Trophoblast cell (in vitro differentiated cells and primary cell): ENCODE measurements at regions not wholly inside any gene's neighbourhood (a gene's known extent, or its start where the extent isn't known, plus 50 kb on each side); places are given as distances from the start of the nearest gene placed in this dataset.
"Not testable (repeated sequence)": the region's sequence is repeated elsewhere in the genome, so short reads cannot be mapped to it uniquely, and the experiment has no call there.

Experiments used
- DNase-seq, 2 donors: peaks; one replicate each; pipeline ENCODE4 v3.0.0-alpha.2; 2016
- H2AFZ ChIP-seq: 2 replicates; pipeline ENCODE4 v1.6.1; 2013; ENCODE audit warnings: low read length, moderate library complexity, mild to moderate bottlenecking; ENCODE audit not compliant: insufficient read depth, poor library complexity
- H2AK5ac ChIP-seq: 2 replicates; pipeline ENCODE4 v1.6.1; 2013; ENCODE audit warnings: mild to moderate bottlenecking, low read length
- H2BK120ac ChIP-seq: 2 replicates; pipeline ENCODE4 v1.6.1; 2013; ENCODE audit warnings: low read length, mild to moderate bottlenecking, moderate library complexity; ENCODE audit not compliant: insufficient read depth, poor library complexity
- H2BK12ac ChIP-seq: 2 replicates; pipeline ENCODE4 v1.6.1; 2013; ENCODE audit warnings: mild to moderate bottlenecking, low read length, moderate library complexity
- H2BK5ac ChIP-seq: 2 replicates; pipeline ENCODE4 v1.6.1; 2013; ENCODE audit warnings: low read length, low read depth, moderate library complexity, mild to moderate bottlenecking; ENCODE audit not compliant: poor library complexity
- H3K14ac ChIP-seq: 2 replicates; pipeline ENCODE4 v1.6.1; 2013; ENCODE audit warnings: mild to moderate bottlenecking, low read length
- H3K18ac ChIP-seq: 2 replicates; pipeline ENCODE4 v1.6.1; 2013; ENCODE audit warnings: mild to moderate bottlenecking, low read length
- H3K23ac ChIP-seq: 2 replicates; pipeline ENCODE4 v1.6.1; 2013; ENCODE audit warnings: low read length
- H3K27ac ChIP-seq: 2 replicates; pipeline ENCODE4 v1.5.1; 2013; ENCODE audit warnings: low read depth, mild to moderate bottlenecking, inconsistent platforms, low read length, moderate library complexity
- H3K27me3 ChIP-seq: 2 replicates; pipeline ENCODE4 v1.6.1; 2013; ENCODE audit warnings: inconsistent platforms, mild to moderate bottlenecking, low read length, moderate library complexity; ENCODE audit not compliant: insufficient read depth
- H3K36me3 ChIP-seq, 2 experiments: 1 replicate in 1 of 2; 2 replicates in 1 of 2; pipeline ENCODE4 v1.6.1; 2013; ENCODE audit warnings: low read length in 2 of 2, mild to moderate bottlenecking in 2 of 2, moderate library complexity in 1 of 2; ENCODE audit not compliant: insufficient read depth in 2 of 2, control insufficient read depth in 1 of 2
- H3K4ac ChIP-seq: 2 replicates; pipeline ENCODE4 v1.6.1; 2013; ENCODE audit warnings: low read depth, mild to moderate bottlenecking, low read length, moderate library complexity
- H3K4me1 ChIP-seq, 2 experiments: 1 replicate in 1 of 2; 2 replicates in 1 of 2; pipeline ENCODE4 v1.6.1; 2013; ENCODE audit warnings: low read length in 2 of 2, mild to moderate bottlenecking in 2 of 2, moderate library complexity in 1 of 2; ENCODE audit not compliant: insufficient read depth in 2 of 2, control insufficient read depth in 1 of 2
- H3K4me2 ChIP-seq: 2 replicates; pipeline ENCODE4 v1.6.1; 2013; ENCODE audit warnings: inconsistent platforms, mild to moderate bottlenecking, low read length, moderate library complexity
- H3K4me3 ChIP-seq: 2 replicates; pipeline ENCODE4 v1.5.1; 2013; ENCODE audit warnings: mild to moderate bottlenecking, low read depth, low read length, inconsistent platforms
- H3K79me1 ChIP-seq: one replicate; pipeline ENCODE4 v1.6.1; 2013; ENCODE audit warnings: low read length
- H3K79me2 ChIP-seq: 2 replicates; pipeline ENCODE4 v1.6.1; 2013; ENCODE audit warnings: low read length, mild to moderate bottlenecking; ENCODE audit not compliant: control insufficient read depth, insufficient read depth, poor library complexity
- H3K9ac ChIP-seq: 2 replicates; pipeline ENCODE4 v1.6.1; 2013; ENCODE audit warnings: mild to moderate bottlenecking, low read length
- H3K9me3 ChIP-seq: 2 replicates; pipeline ENCODE4 v1.6.1; 2013; ENCODE audit warnings: low read depth, mild to moderate bottlenecking, control low read depth, inconsistent platforms, low read length; ENCODE audit not compliant: insufficient read depth
- H4K12ac ChIP-seq: 2 replicates; pipeline ENCODE4 v1.6.1; 2013; ENCODE audit warnings: low read depth, mild to moderate bottlenecking, low read length, moderate library complexity
- H4K8ac ChIP-seq: 2 replicates; pipeline ENCODE4 v1.6.1; 2013; ENCODE audit warnings: low read depth, mild to moderate bottlenecking, low read length, moderate library complexity
- H4K91ac ChIP-seq: one replicate; pipeline ENCODE4 v1.6.1; 2013; ENCODE audit warnings: low read depth, mild to moderate bottlenecking, low read length, moderate library complexity
- WGBS: extraction: QIAGEN DNeasy Blood & Tissue Kit; methylation state at CpG from one replicate; pipeline ENCODE4 v1.1.7; 2013; ENCODE audit warnings: missing lambda C conversion rate; ENCODE audit not compliant: insufficient read length, insufficient coverage; ENCODE audit errors: extremely low coverage; 5-methylcytosine and 5-hydroxymethylcytosine counted together

- H3K9ac ChIP-seq, H3K18ac ChIP-seq, H2BK5ac ChIP-seq, H3K27ac ChIP-seq, H3K4me2 ChIP-seq, H3K4me1 ChIP-seq, H4K12ac ChIP-seq, H2BK12ac ChIP-seq, H4K8ac ChIP-seq, H2AFZ ChIP-seq, H3K4ac ChIP-seq, H3K9me3 ChIP-seq, H3K79me1 ChIP-seq, DNase-seq, H3K79me2 ChIP-seq, H3K27me3 ChIP-seq, H2BK120ac ChIP-seq, H2AK5ac ChIP-seq, H3K36me3 ChIP-seq, H4K91ac ChIP-seq, H3K14ac ChIP-seq, H3K4me3 ChIP-seq, H3K23ac ChIP-seq: not testable (repeated sequence)
- no CpG with 5 or more reads among the region's 6 CpGs for WGBS
Observed at GRCh38 chr6:86283596-86283995, 640.9 kb upstream of the SYNCRIP start.

GRCh38 chr6:86276056-86276455 is 633.4 kb upstream of the SYNCRIP start:
- no peak overlapping the region for H2BK12ac ChIP-seq
- no CpG with 5 or more reads among the region's 5 CpGs for WGBS
- no peak overlapping the region for H4K91ac ChIP-seq
- H3K4me1 ChIP-seq, result no peaks in the 10 kb centered on the region
- H2BK5ac ChIP-seq, result no peak overlapping the region
- no peaks in the 10 kb centered on the region for H3K36me3 ChIP-seq
- H4K12ac ChIP-seq, result no peak overlapping the region
- H3K18ac ChIP-seq, result no peak overlapping the region
- H3K4me3 ChIP-seq, result no peak overlapping the region
- no peak overlapping the region for H3K14ac ChIP-seq
- no peak overlapping the region for H3K9ac ChIP-seq
- no peak overlapping the region for H2BK120ac ChIP-seq
- H3K9me3 ChIP-seq, result peaks cover 5% of the 10 kb centered on the region
- H2AFZ ChIP-seq, result no peak overlapping the region
- H2AK5ac ChIP-seq, result no peak overlapping the region
- no peak overlapping the region for H3K4ac ChIP-seq
- H3K79me1 ChIP-seq, result no peaks in the 10 kb centered on the region
- H3K23ac ChIP-seq, result no peak overlapping the region
- no peaks in the 10 kb centered on the region for H3K27me3 ChIP-seq
- H3K27ac ChIP-seq, result no peak overlapping the region
- DNase-seq, result peak in 1 of 2 donors; percentile 56
- H4K8ac ChIP-seq, result no peak overlapping the region
- H3K4me2 ChIP-seq, result no peak overlapping the region
- H3K79me2 ChIP-seq, result no peaks in the 10 kb centered on the region

- no peaks in the 10 kb centered on the region for H3K79me1 ChIP-seq
- no peak overlapping the region for H2AFZ ChIP-seq
- H4K91ac ChIP-seq, result no peak overlapping the region
- H2BK5ac ChIP-seq, result no peak overlapping the region
- WGBS, result no CpG with 5 or more reads among the region's 2 CpGs
- no peak overlapping the region for H3K18ac ChIP-seq
- H3K27ac ChIP-seq, result no peak overlapping the region
- no peaks in the 10 kb centered on the region for H3K4me1 ChIP-seq
- H2BK120ac ChIP-seq, result no peak overlapping the region
- no peak overlapping the region for H3K23ac ChIP-seq
- H3K4me2 ChIP-seq, result no peak overlapping the region
- H3K4me3 ChIP-seq, result no peak overlapping the region
- H4K12ac ChIP-seq, result no peak overlapping the region
- H2AK5ac ChIP-seq, result no peak overlapping the region
- H2BK12ac ChIP-seq, result no peak overlapping the region
- no peak overlapping the region for H4K8ac ChIP-seq
- H3K9me3 ChIP-seq, result peaks cover 5% of the 10 kb centered on the region
- no peak for DNase-seq
- H3K27me3 ChIP-seq, result no peaks in the 10 kb centered on the region
- no peak overlapping the region for H3K9ac ChIP-seq
- no peak overlapping the region for H3K14ac ChIP-seq
- no peaks in the 10 kb centered on the region for H3K79me2 ChIP-seq
- no peaks in the 10 kb centered on the region for H3K36me3 ChIP-seq
- no peak overlapping the region for H3K4ac ChIP-seq
Observed at GRCh38 chr6:86273936-86274335, 631.2 kb upstream of the SYNCRIP start.

DNA sequence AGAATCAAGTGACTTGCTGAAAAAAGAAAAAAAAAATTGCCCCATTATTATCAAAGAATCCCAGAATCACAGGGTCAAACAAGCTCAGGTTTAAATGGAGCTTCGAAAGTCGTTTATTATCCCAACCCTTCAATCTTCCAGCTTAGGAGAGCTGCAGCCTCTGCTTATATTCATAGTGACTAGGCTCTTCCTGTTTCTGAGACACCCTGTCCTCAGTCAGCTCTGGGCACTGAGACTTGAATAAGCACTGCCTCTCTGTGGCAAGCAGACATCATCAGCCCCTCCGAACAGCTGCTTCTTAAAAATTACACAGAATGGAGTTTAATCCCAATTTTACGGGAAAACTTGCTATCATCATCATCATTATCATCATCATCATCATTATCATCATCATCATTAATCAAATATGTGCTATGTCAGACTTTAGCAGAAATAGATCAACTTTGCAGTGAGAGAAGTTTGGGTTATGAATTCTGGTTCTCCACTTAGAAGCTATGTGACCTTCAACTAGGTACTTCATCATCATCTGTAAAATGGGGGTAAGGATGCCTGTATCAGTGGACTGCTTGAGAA is 614.0 kb upstream of the SYNCRIP start:
- Histone ChIP-seq H3K79me2 (no peaks in the 10 kb centered on the region), H3K23ac (no peak overlapping the region), H3K14ac (no peak overlapping the region), H2BK120ac (no peak overlapping the region), H3K4ac (no peak overlapping the region), H3K4me3 (no peak overlapping the region), H3K18ac (no peak overlapping the region), H2BK12ac (no peak overlapping the region), H4K8ac (no peak overlapping the region), H3K27me3 (no peaks in the 10 kb centered on the region), H3K4me2 (no peak overlapping the region), H3K27ac (no peak overlapping the region), H2AK5ac (no peak overlapping the region), H3K79me1 (no peaks in the 10 kb centered on the region), H3K36me3 (no peaks in the 10 kb centered on the region), H4K12ac (no peak overlapping the region), H3K4me1 (no peaks in the 10 kb centered on the region), H2AFZ (no peak overlapping the region), H3K9me3 (no peaks in the 10 kb centered on the region), H2BK5ac (no peak overlapping the region), H4K91ac (no peak overlapping the region), H3K9ac (no peak overlapping the region)
- no CpG with 5 or more reads among the region's 4 CpGs for WGBS
- DNase-seq, result no peak
